ENCODE measurements at regions not wholly inside any gene's neighbourhood (a gene's known extent, or its start where the extent isn't known, plus 50 kb on each side); places are given as distances from the start of the nearest gene placed in this dataset.

DNA sequence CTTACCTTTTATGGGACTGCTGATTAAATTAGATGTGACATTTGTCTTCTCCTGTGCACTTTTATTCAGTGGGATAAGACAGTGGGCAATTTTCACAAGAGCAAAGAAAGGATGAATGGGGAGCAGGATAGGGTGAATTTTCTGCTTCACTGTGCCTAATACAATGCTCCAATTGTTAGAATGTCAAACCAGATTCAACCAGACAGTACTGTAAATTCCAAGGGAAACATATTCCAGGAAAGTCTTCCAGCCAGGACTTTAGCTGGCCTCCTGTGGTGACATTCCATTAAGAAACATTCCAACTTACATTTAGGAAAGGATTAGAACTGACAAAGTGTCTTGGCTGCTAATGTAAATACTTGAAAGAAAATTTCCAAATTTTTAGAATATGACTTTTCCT lies 100.1 kb upstream of the PROK2 start:
- no peak for DNase-seq

GRCh38 chr3:71881732-71882131 lies 96.8 kb upstream of the PROK2 start:
- DNase-seq = no peak

DNA sequence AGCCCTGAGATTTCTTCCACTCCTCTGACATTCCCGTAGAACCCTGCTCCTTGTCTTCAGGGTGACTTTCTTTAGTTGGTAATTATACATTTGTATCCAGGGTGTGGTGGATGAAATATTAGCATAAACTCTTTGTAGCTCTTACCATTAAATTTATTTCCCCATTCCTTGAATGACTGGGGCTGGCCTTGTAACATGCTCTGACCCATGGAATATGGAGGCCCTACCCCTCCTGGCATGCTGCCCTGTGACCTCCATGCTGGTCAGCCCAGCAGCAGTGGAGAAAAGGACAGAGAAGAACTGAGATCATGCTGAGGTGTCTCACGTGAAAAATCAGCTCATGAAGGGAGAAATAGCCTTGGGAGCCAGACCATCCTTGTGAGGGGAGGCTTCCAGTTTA lies 96.1 kb upstream of the PROK2 start:
- no peak for DNase-seq

DNA sequence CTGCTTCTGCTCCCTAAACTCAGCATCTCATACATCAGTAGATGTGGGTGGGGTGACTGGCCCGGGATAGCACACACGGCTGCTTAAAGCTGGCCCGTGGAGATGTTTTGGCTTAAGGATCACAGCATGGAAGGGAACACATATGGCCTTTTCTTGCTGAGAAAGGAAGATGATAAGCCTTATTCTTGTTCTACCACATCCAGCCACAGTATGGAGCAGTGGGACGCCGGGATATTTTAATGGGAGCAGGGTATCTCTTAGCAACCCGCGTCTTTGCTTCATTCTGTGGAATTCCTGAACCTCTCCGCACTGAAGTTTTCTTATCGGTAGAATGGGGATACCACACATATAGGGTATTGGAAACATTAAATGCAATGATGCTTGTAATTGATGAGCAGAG lies 94.1 kb upstream of the PROK2 start:
- no peak for DNase-seq

DNA sequence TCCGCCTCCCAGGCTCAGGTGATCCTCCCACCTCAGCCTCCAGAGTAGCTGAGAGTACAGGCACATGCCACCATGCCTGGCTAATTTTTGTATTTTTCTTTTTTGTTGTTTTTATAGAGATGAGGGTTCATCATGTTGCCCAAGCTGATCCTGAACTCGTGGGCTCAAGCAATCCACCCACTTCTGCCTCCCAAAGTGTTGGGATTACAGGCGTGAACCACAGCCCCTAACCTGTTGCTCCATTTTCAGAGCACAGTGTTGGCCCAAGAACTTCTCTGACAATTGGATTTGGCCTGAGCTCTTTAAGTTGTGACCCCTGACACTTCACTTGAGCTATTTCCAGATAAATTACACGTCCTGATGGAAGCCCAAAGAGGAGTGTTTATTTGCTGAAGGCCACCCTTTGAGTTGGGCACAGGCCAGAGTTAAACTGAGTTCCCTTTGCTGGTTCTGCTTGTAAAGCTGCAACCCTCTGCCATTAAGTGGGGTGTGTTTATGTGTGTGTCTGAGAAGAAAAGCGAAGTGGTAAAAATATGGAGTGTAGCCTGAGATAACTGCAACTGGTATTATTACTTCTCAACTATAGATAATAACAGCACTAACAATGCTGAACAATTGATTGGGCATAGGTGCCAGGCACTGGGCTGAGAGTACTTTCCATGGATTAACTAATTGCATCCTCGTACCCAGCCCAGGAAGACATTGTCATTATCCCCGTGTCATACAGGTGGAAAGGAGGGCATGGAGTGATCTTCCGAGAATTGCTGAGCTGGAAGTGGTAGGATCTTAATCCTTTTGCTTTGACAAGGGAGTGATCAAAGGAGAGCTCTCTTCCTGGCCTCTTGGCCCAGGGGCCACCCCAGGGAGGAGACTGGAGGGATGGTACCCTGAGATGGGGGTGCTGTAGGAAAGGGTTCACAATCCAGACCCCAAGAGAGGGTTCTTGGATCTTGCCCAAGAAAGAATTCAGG lies 91.5 kb upstream of the PROK2 start:
- no peak for DNase-seq

GRCh38 chr3:71875461-71875947 lies 90.6 kb upstream of the PROK2 start:
- peak; percentile 53 for DNase-seq

DNA sequence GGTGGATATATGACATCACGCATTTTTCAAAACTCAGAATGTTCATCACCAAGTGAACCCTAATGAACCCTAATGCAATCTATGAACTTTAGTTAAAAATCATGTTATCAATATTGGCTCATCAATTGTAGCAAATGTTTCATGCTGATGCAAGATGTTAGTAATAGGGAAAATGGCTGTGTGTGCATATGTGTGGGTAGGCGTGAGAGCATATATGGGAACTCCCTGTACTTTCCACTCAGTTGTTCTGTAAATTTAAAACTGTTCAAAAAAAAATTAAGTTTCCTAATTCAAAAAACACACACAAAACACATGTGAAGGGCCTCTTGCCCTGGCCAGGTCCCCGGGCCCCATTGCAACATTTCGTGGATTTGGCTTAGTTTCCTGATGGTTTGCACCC lies 89.7 kb upstream of the PROK2 start:
- no peak for DNase-seq

GRCh38 chr3:71873093-71873611 lies 88.2 kb upstream of the PROK2 start:
- no peak for DNase-seq

GRCh38 chr3:71872256-71872655 lies 87.3 kb upstream of the PROK2 start:
- DNase-seq = no peak

DNA sequence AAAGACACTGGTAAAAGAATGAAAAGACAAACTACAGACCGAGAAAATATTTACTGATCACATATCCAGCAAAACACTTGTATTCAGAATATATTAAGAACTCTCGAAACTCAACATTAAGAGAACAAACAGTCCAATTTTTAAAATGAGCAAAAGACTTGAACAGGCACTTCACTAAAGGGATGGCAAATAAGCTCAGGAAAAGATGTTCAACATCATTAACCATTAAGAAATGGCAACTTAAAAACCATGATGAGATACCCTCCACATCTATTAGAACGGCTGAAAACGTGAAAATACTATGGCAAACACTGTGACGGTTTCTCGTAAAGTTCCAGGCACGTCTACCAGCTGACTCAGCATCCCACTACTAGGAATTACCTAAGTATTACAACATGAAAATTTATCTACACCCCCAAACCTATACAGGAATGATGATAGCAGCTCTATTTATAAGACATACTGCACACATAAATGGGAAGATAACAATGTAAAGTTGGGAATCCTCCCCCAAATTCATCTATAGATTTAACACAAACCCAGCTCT lies 86.1 kb upstream of the PROK2 start:
- DNase-seq = no peak

- DNase-seq = no peak
These were observed 83.9 kb upstream of the PROK2 start for GRCh38 chr3:71868876-71869275.

DNA sequence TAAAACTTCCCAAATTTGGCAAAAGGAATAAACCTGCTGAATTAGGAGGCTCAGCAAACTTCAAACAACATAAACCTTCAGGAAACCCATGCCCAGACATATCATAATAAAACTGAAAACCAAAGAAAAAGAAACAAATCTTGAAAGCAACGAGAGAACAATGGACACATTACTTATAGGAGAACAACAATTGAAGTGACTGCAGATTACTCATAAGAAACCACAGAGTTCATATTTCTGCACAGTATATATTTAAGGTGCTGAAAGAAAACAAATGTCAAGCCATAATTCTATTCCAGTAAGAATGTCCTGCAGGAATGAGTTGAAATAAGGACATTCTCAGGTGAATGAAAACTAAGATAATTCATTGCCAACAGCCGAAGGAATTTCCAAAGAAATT lies 80.8 kb upstream of the PROK2 start:
- DNase-seq = no peak

DNA sequence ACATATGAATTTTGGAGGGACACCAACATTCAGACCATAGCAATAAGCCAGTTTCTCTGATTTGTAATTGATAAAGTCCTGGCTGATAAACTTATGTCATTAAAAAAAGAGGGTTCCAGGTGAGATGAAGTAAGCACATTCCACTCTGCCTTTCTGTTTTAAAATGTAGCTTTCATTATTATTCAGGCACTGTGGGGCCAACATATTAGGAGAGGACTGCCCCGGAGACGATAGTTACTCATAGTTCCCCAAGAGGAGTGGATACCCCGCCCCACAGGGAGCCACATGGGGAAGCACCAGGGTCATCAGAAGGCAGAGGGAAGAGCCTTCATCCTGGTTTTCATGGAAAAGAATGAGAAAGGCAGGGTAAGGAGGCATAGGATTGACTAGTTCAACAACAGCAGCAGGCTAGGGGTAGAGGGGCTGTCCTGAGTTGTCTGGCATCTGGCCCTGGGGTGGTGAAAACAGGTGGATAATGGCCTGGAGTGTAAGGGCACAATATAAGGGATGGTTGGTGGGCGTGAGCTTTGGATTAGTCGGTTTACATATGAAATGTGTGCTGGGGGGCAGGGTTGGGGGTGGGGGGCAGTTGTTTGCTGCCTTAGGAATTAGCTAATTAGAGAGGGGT lies 78.7 kb upstream of the PROK2 start:
- DNase-seq = no peak

- no peak for DNase-seq
These were observed 77.6 kb upstream of the PROK2 start for GRCh38 chr3:71862371-71863140.

- no peak for DNase-seq
These were observed 74.2 kb upstream of the PROK2 start for GRCh38 chr3:71859123-71859519.

DNA sequence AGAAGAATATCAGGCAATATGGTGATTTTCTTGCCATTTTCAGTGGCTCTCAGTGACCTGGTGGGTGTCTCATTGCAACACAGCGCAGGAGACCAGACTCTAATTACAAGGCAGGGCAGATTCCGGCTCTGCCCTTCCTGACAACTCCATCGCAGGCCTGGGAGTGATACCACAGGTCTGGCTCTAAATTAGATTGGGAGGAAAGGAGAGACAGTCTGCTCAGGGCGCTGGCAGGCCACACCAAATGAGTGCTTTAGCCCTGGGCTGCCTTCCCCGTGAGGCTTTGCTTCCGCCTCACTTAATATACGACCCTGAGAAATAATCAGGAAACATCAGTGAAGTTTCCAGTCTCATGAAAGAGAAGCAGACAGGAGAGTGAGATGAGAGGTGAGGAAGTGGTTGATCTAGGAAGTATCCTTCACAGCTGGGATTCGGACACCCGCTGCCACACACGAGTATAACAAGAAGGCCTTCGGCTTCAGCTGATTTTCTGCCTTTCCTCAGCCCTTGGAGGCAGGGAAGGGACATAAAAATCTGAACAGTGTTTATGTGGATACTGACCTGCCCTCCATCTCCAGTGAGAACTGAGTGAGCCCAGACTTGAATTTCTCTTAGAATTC lies 73.7 kb upstream of the PROK2 start:
- no peak for DNase-seq

DNA sequence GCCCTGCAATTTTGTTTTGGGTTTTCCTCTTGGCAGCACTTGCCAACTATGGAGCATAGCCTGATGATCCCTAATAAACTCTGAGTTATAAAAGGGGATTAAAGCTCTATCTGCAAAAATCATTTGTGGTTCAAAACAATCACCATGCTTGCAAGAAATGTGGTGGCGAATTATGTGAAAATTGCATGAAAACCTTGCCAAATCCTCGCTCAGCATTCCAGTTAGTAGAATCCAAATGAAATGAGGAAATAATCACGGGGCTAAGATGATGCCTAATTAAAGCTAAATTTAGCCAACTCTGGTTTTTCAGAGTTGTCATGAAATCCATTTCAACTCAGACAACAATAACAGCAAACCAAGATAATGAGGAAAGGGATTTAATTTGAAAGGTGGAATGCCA lies 73.0 kb upstream of the PROK2 start:
- no peak for DNase-seq

DNA sequence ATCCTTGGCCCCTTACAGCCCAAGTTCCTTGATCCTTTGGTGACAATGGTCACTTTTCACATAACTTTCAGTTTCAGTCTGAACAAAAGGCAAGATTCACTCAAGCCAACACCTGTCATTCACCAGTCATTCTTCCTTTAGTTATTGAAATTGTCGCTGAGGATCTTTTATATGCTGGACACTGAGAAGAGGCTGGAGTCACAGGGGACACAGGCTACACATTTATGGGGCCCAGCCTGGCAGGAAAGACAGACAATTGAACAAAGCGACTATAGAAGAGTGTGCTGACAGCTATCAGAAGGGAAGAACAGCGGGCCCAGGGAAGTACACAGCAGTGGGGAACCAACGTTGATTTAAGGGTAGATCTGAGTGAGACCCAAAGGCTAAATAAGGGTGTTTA lies 69.8 kb upstream of the PROK2 start:
- DNase-seq = no peak

- no peak for DNase-seq
These were observed 69.1 kb upstream of the PROK2 start for GRCh38 chr3:71854096-71854495.

DNA sequence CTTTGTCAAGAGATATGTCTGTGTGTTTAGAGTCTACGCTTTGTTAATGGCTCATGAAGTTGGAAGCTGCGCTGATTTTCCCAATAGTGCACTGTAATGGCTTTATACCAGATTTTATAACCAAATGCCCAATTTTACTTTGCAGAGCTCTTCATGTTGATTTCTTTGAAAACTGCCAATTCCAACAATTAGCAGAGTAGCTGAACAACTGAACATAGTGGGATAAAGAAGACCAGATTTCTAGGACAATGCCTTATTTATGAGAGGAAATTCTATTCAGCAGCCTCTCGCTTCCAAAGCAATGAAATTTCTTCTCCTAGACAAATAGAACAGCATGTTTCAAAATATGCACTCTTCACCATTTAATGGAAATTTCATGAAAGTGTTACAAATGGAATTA lies 66.9 kb upstream of the PROK2 start:
- DNase-seq = no peak

- no peak for DNase-seq
These were observed 65.7 kb upstream of the PROK2 start for GRCh38 chr3:71850654-71851053.

DNA sequence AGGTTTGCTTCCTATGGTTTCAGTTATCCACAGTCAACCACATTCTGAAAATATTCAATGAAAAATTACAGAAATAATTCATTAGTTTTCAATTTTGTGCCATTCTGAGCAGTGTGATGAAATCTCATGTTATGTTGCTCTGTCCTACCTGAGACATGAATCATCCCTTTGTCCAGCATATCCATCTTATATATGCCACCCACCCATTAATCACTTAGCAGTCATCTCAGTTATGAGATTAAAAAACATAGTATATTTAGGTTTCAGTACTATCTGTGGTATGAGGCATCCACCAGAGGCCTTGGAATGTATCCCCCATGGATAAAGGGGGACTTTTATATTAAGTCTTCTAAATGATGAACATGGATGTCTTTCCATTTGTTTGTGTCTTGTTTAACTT lies 64.7 kb upstream of the PROK2 start:
- no peak for DNase-seq

GRCh38 chr3:71847794-71848193 lies 62.8 kb upstream of the PROK2 start:
- no peak for DNase-seq
